ENCODE measurements at regions not wholly inside any gene's neighbourhood (a gene's known extent, or its start where the extent isn't known, plus 50 kb on each side); places are given as distances from the start of the nearest gene placed in this dataset.
"Not testable (repeated sequence)": the region's sequence is repeated elsewhere in the genome, so short reads cannot be mapped to it uniquely, and the experiment has no call there.

DNA sequence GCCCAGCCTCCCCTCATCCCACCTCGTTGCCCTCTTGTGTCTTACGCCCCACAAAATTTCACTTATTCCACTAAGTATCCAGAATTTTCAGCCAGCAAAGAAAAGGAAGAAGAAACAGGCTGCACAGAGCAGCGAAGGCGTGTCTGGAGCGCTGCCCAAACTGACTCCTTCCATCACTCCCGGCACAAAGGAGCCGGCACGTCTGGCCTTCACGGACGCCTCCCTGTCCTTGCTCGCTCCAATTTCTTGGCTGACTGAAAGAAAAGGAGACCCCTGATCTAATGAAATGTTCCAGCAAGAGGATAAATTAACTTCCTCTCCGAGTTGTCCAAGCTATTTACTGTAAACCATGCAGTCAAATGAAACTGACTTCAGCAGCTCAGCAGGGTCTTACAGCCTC lies 152.3 kb upstream of the CDH4 start:
- Histone ChIP-seq H3K36me3 (ENCODE audit: control insufficient read depth in 2 of 2, insufficient read depth in 1 of 2, low read length in 2 of 2) (no peaks in the 10 kb centered on the region), H3K4me3 (ENCODE audit: low read depth, low read length) (no peak overlapping the region), H3K9me3 (ENCODE audit: control insufficient read depth, insufficient read depth, low read depth, low read length) (no peaks in the 10 kb centered on the region), H3K27ac (ENCODE audit: extremely low read depth, low read depth, low read length) (no peak overlapping the region), H3K4me1 (ENCODE audit: control insufficient read depth, insufficient read depth, low read length) (no peaks in the 10 kb centered on the region)
- POLR2A ChIA-PET: no interaction called here
- CTCF ChIA-PET: no interaction called here
- TF ChIP-seq KLF7 (tag by site-specific recombination; IDR thresholded peaks at IDR 0.05; ENCODE audit: borderline replicate concordance): no peak

DNA sequence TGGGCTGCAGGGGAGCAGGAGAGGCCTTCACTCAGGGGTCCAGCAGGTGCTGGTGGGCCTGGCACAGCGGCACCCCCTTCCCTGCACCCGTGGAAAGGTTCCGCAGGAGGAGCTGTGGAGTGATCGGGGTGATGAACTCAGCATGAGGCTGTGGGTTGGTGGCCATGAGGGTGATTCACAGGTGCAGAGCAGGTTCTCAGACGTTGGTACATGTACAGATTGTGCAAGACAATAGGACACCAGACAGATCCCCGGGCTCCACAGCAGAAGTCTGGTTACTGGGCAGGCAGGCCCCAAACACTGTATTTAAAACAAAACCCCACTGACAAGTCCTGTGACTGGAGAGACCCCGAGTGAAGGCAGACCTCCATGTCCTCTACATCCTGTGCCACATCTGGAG lies 151.6 kb upstream of the CDH4 start:
- Histone ChIP-seq H3K36me3 (ENCODE audit: control insufficient read depth in 2 of 2, insufficient read depth in 1 of 2, low read length in 2 of 2) (no peaks in the 10 kb centered on the region), H3K4me1 (ENCODE audit: control insufficient read depth, insufficient read depth, low read length) (no peaks in the 10 kb centered on the region), H3K27ac (ENCODE audit: extremely low read depth, low read depth, low read length) (no peak overlapping the region), H3K9me3 (ENCODE audit: control insufficient read depth, insufficient read depth, low read depth, low read length) (no peaks in the 10 kb centered on the region), H3K4me3 (ENCODE audit: low read depth, low read length) (no peak overlapping the region)
- POLR2A ChIA-PET: no interaction called here
- CTCF ChIA-PET: no interaction called here
- TF ChIP-seq ZNF664 (tag by site-specific recombination; IDR thresholded peaks at IDR 0.05) (no peak), ZNF514 (tag by site-specific recombination; IDR thresholded peaks at IDR 0.05) (no peak), OSR2 (tag by site-specific recombination; IDR thresholded peaks at IDR 0.05) (no peak), HOXA7 (CRISPR knock-in tag; IDR thresholded peaks at IDR 0.05; ENCODE audit: borderline replicate concordance) (no peak), ZNF157 (tag by site-specific recombination; IDR thresholded peaks at IDR 0.05) (no peak), ZNF521 (tag by site-specific recombination; IDR thresholded peaks at IDR 0.05) (no peak), EGR2 (tag by site-specific recombination; IDR thresholded peaks at IDR 0.05; ENCODE audit: low read depth) (no peak), ZNF202 (tag by site-specific recombination; IDR thresholded peaks at IDR 0.05; ENCODE audit: borderline replicate concordance) (no peak), ZNF843 (tag by site-specific recombination; IDR thresholded peaks at IDR 0.05) (no peak), FEZF1 (tag by site-specific recombination; IDR thresholded peaks at IDR 0.05) (no peak), HOXC10 (CRISPR knock-in tag; IDR thresholded peaks at IDR 0.05) (no peak), ZNF133 (tag by site-specific recombination; IDR thresholded peaks at IDR 0.05) (no peak), ZNF292 (tag by site-specific recombination; IDR thresholded peaks at IDR 0.05; ENCODE audit: borderline replicate concordance, low read depth) (no peak)
- TF ChIP-seq, protein P1, sequence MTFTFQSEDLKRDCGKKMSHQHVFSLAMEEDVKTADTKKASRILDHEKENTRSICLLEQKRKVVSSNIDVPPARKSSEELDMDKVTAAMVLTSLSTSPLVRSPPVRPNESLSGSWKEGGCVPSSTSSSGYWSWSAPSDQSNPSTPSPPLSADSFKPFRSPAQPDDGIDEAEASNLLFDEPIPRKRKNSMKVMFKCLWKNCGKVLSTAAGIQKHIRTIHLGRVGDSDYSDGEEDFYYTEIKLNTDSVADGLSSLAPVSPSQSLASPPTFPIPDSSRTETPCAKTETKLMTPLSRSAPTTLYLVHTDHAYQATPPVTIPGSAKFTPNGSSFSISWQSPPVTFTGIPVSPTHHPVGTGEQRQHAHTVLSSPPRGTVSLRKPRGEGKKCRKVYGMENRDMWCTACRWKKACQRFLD (tag by site-specific recombination; IDR thresholded peaks at IDR 0.05): no peak
- TF ChIP-seq, protein P2, sequence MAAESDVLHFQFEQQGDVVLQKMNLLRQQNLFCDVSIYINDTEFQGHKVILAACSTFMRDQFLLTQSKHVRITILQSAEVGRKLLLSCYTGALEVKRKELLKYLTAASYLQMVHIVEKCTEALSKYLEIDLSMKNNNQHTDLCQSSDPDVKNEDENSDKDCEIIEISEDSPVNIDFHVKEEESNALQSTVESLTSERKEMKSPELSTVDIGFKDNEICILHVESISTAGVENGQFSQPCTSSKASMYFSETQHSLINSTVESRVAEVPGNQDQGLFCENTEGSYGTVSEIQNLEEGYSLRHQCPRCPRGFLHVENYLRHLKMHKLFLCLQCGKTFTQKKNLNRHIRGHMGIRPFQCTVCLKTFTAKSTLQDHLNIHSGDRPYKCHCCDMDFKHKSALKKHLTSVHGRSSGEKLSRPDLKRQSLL (tag by site-specific recombination; IDR thresholded peaks at IDR 0.05): no peak
- TF ChIP-seq, protein P3, sequence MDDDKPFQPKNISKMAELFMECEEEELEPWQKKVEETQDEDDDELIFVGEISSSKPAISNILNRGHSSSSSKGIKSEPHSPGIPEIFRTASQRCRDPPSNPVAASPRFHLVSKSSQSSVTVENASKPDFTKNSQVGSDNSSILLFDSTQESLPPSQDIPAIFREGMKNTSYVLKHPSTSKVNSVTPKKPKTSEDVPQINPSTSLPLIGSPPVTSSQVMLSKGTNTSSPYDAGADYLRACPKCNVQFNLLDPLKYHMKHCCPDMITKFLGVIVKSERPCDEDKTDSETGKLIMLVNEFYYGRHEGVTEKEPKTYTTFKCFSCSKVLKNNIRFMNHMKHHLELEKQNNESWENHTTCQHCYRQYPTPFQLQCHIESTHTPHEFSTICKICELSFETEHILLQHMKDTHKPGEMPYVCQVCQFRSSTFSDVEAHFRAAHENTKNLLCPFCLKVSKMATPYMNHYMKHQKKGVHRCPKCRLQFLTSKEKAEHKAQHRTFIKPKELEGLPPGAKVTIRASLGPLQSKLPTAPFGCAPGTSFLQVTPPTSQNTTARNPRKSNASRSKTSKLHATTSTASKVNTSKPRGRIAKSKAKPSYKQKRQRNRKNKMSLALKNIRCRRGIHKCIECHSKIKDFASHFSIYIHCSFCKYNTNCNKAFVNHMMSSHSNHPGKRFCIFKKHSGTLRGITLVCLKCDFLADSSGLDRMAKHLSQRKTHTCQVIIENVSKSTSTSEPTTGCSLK (tag by site-specific recombination; IDR thresholded peaks at IDR 0.05): no peak

DNA sequence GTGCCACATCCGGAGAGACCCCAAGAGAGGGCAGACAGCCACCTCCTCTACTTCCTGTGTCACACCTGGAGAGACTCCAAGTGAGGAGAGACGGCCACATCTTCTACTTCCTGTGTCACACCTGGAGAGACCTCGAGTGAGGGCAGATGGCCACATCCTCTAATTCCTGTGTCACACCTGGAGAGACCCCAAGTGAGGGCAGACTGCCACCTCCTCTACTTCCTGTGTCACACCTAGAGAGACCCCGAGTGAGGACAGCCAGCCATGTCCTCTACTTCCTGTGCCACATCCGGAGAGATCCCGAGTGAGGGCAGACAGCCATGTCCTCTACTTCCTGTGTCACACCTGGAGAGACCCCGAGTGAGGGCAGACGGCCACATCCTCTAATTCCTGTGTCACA lies 150.7 kb upstream of the CDH4 start:
- CTCF ChIA-PET; H3K4me1 ChIP-seq (ENCODE audit: control insufficient read depth, insufficient read depth, low read length); H3K36me3 ChIP-seq (ENCODE audit: control insufficient read depth in 2 of 2, insufficient read depth in 1 of 2, low read length in 2 of 2); H3K4me3 ChIP-seq (ENCODE audit: low read depth, low read length); POLR2A ChIA-PET; H3K9me3 ChIP-seq (ENCODE audit: control insufficient read depth, insufficient read depth, low read depth, low read length); H3K27ac ChIP-seq (ENCODE audit: extremely low read depth, low read depth, low read length): not testable (repeated sequence)

Data from HEK293 (cell line).